ENCODE measurements at regions not wholly inside any gene's neighbourhood (a gene's known extent, or its start where the extent isn't known, plus 50 kb on each side); places are given as distances from the start of the nearest gene placed in this dataset.
"Not testable (repeated sequence)": the region's sequence is repeated elsewhere in the genome, so short reads cannot be mapped to it uniquely, and the experiment has no call there.

DNA sequence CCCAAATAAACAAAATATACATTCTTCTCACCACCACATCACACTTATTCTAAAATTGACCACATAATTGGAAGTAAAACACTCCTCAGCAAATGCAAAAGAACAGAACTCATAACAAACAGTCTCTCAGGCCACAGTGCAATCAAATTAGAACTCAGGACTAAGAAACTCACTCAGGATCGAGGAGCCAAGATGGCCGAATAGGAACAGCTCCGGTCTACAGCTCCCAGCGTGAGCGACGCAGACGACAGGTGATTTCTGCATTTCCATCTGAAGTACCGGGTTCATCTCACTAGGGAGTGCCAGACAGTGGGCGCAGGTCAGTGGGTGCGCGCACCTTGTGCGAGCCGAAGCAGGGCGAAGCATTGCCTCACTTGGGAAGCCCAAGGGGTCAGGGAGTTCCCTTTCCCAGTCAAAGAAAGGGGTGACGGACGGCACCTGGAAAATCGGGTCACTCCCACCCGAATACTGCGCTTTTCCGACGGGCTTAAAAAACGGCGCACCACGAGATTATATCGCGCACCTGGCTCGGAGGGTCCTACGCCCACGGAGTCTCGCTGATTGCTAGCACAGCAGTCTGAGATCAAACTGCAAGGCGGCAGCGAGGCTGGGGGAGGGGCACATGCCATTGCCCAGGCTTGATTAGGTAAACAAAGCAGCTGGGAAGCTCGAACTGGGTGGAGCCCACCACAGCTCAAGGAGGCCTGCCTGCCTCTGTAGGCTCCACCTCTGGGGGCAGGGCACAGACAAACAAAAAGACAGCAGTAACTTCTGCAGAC, 183.2 kb downstream of the ETV1 start:
- not testable (repeated sequence) for DNase-seq

DNA sequence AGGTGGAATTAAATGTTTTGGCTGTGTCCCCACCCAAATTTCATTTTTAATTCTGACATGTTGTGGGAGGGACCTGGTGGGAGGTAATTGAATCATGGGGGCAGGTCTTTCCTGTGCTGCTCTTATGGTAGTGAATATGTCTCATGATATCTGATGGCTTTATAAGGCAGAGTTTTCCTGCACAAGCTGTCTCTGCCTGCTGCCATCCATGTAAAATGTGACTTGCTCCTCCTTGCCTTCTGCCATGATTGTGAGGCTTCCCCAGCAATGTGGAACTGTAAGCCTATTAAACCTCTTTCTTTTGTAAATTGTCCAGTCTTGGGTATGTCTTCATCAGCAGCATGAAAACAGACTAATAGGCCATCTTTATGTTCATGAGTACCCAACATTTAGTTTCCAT, 172.2 kb downstream of the ETV1 start:
- not testable (repeated sequence) for DNase-seq

DNA sequence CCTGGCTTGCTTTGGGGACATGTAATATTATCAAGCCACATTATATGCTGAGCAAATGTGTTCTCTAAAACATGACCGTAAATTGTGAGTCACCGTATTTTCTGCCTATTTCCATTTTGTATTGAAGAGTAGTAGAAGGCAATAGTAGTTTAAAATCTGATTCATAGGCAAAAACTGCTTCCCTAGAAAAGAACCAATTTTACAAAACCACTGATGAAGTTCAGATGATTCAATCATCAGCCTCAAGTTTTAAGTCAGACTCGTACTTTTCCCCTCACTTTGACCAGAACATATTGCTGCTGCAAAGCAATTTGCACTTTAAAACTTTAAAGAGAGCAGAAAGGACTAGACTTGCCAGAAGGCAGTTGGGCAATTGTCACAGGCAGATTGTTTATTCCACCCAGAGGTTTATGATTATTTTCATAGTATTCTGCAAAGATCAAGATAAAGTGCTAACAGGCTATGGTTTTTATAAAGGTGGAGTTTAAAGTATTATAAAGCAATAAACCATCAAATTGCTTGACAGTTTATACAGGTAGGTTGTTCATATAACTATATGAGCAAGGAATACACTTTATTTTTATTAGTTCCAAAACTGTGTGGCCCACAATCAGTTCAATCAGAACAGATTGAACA, 168.2 kb downstream of the ETV1 start:
- DNase-seq, result peak; percentile 70

DNA sequence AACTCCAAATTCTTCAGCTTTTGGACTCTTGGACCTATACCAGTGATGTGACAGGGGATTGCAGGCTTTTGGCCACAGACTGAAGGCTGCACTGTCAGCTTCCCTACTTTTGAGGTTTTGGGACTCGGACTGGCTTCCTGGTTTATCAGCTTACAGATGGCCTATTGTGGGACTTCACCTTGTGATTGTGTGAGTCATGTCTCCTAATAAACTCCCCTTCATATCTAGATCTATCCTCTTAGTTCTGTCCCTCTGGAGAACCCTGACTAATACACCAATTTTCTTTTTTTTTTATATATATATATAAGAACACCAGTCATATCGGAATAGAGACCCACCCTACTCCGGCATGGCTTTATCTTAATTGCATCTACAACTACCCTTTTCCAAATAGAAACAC, 166.8 kb downstream of the ETV1 start:
- no peak for DNase-seq

DNA sequence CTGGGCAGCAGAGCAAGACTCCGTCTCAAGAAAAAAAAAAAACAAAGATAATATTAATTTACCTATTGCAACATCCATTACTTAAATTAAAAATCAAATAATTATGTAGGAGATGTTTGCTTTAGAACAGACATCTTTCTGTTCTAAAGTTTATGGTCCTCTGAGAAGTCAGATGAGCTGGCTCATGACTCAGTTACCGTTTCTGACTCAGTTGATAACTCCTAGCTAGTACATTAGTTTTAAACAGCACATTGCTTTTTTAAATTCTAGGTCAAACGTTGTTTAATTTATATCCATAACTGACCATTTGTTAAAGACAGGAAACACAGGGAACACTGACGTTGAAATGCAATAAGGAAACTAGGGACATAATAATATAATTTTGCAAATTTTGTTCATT, 162.7 kb downstream of the ETV1 start:
- DNase-seq, result no peak

DNA sequence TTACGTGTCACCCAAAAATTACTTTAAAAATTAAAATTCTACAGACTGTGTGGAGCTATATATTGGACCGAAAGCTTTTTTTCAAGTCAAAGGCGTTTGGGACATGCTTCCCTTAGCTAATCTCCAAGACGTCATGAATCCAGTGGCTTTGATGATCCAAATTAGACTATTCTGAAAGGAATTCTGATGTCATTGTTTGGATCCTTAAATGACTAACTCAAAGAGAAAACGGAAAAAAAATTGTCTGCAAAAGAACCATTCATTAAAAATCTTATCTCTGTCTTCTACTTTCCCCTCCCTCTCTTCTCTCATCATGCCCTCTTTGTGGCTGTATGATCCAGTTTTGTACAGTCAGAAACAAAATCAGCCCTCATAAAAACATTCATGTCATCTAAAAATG, 161.8 kb downstream of the ETV1 start:
- DNase-seq, result no peak

DNA sequence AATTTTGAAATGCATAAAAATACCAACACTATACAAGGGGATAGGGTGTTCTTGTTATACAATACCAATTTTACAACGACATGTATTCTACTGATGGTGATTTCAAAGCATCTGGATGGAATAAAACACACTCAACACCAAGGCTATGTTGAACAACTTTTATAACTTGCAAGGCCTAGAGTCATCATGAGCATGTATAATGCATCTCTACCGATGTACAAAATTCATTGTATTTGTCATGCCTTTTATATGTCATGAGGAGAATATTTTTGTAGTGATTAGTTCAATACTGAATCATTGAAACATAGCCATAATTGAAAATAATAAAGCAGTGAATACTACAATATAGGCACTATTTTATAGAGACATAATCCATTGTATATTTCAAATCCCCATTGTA, 160.2 kb downstream of the ETV1 start:
- DNase-seq, result peak; percentile 33

DNA sequence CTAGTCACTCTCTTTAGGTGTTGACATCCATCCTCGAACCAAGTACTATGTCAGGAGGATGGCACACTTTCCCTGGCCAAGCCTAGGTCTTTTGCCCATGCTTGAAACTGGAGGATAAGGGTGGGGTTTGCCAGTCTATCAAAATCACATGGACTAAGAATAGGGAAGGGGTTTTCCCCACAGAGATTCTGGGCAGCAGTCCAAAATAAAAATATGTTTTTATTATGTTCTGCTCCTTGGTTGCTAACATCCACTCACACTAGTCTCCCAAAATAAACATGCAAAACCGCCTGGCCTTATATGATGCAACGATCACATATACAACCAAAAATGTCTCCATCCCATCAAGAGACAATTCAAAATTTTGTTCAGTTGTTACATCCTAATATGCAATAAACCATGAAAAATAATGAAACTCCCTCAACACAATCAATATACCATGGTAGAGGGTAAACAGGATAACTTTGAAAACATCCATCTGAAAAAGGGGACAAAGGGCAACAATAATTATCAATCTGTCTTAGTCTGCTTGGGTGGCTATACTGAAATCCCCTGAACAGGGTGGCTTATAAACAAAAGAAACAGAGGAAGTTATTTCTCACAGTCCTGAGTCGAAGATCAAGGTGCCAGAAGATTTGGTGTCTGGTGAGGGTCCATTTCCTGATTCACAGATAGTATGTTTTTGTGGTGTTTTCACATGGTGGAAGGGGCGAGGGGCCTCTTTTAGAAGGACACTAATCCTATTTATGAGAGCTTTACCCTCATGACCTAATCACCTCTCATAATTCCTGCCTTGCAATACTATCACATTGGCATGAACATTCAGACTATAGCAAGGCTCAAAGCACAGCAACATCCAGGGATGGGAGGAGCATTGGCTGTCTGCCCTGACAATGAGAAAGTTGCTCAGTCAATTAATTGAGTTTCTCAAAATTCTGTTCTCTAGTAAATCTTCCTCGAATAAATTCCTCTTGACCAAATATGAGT, 159.3 kb downstream of the ETV1 start:
- peak; percentile 68 for DNase-seq

DNA sequence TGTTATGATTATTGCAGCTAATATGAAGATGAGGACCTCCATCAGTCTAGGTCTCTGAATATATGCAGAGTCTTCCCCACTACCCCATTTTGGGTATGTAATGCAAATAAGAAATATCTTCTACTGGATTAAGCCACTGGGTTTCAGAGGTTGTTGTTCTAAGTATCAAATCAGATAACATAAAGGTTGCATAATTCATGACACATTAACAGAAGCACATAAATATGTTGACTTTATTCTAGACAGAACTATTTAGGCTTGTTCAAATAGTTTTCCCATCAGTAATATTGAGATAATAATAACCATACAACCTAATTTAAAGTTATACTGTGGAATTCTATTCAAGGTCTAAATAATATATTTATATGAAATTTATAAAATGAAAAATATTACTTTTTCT, 157.1 kb downstream of the ETV1 start:
- no peak for DNase-seq

DNA sequence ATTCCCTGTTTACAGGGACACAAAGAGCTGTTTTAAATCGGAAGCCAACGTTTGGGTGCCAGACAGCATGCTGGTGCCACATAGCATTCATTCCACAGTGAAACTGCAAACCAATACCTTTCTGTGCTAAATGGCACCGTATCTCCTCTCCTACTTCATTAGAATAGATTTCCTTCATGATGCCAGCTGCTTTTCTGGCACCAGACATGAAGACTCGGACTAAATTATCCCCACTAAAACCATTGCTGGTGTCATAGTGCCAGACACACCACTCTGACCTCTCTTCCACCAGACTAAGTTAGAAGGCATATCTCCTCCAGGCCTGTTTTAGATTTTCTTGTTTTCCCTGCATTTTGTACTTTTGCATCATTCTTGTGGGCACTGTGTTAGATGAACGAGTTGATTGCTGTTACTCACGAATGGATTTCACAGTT, 155.1 kb downstream of the ETV1 start:
- DNase-seq, result no peak

DNA sequence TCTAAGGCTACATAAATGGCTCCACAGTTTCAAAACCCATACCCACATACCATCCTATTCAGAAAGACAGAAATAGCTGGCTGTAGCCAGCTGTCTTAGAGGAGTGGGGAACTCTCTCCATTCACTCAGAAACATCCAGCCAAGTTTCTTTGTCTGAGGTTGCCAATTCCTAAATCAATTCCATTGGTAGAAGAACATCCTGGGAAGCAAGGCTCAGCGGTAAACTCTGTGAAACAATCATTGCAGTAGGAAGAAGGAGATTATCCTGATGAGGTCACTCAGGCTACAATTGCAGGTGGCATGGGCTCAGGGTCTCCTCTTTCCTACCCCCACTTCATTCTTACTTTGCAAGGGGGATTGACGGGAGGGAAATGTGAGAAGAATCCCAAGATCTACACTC, 154.0 kb downstream of the ETV1 start:
- no peak for DNase-seq

DNA sequence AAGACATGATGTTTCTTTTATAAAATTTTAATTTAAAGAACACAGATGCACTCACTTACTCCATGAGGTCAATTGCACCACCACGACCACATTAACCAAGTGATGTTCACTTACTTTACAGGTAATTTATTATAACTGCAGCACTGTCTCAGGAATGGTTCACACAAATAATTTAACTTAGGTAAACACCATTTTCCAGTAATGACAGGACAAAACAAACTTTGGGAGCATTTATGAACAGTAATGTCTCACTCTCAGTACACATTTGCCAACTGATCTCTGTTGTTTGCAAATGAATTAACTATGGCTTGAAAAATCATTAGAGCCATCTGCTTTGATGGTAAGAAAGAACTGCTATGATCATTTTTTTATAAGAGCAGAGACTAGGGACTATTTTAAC, 150.4 kb downstream of the ETV1 start:
- DNase-seq, result no peak
